GM12878 (cell line): ENCODE measurements at regions not wholly inside any gene's neighbourhood (a gene's known extent, or its start where the extent isn't known, plus 50 kb on each side); places are given as distances from the start of the nearest gene placed in this dataset.

Experiments used
- CREB1 ChIP-seq: IDR thresholded peaks from 2 replicates; pipeline ENCODE4 v1.6.1; 2012; ENCODE audit warnings: low read depth, mild to moderate bottlenecking, inconsistent platforms
- CTCF ChIP-seq, 3 experiments: IDR thresholded peaks in 2 of 3; conservative IDR thresholded peaks in 1 of 3; 2 replicates each; pipeline ENCODE4 v1.5.1; 2011; ENCODE audit warnings: low read depth in 3 of 3, low read length in 3 of 3, mild to moderate bottlenecking in 3 of 3, control low read depth in 2 of 3, moderate library complexity in 2 of 3, inconsistent platforms in 1 of 3, mixed read lengths in 1 of 3; ENCODE audit not compliant: control insufficient read depth in 2 of 3, insufficient read depth in 1 of 3; ENCODE audit errors: extremely low read depth in 1 of 3
- EZH2 ChIP-seq: IDR thresholded peaks from 2 replicates; pipeline ENCODE4 v1.6.1; 2012; ENCODE audit warnings: low read depth, mild to moderate bottlenecking, control low read depth, inconsistent platforms, low read length, borderline replicate concordance; ENCODE audit not compliant: control insufficient read depth
- FOS ChIP-seq: IDR thresholded peaks from 3 replicates; pipeline ENCODE4 v1.6.1; 2011; ENCODE audit warnings: borderline replicate concordance; ENCODE audit not compliant: insufficient read length; ENCODE audit errors: extremely low read depth
- NBN ChIP-seq: fragments of 450-650 bp; IDR thresholded peaks from 2 replicates; pipeline ENCODE4 v1.6.1; 2016
- NFXL1 ChIP-seq: fragments of 450-650 bp; IDR thresholded peaks from 2 replicates; pipeline ENCODE4 v1.6.1; 2017; ENCODE audit warnings: antibody characterized with exemption, mild to moderate bottlenecking, borderline replicate concordance
- PBX3 ChIP-seq: IDR thresholded peaks from 2 replicates; pipeline ENCODE4 v1.6.1; 2011; ENCODE audit warnings: mild to moderate bottlenecking, low read depth, low read length, moderate library complexity; ENCODE audit not compliant: insufficient replicate concordance
- POLR2A ChIP-seq: IDR thresholded peaks from 2 replicates; pipeline ENCODE4 v1.6.1; 2011; ENCODE audit warnings: low read depth, mild to moderate bottlenecking, low read length
- POLR2AphosphoS5 ChIP-seq: IDR thresholded peaks from 2 replicates; pipeline ENCODE4 v1.6.1; 2011; ENCODE audit warnings: mild to moderate bottlenecking, low read length, inconsistent platforms
- RAD51 ChIP-seq: fragments of 450-650 bp; IDR thresholded peaks from 2 replicates; pipeline ENCODE4 v1.6.1; 2016; ENCODE audit warnings: moderate library complexity, mild to moderate bottlenecking, inconsistent platforms
- RUNX3 ChIP-seq: IDR thresholded peaks from 2 replicates; pipeline ENCODE4 v1.6.1; 2012; ENCODE audit warnings: low read length, inconsistent platforms
- TAF1 ChIP-seq: IDR thresholded peaks from 2 replicates; pipeline ENCODE4 v1.6.1; 2011; ENCODE audit warnings: mild to moderate bottlenecking, low read depth, low read length, borderline replicate concordance

GRCh38 chr14:76577837-76578236, 183.4 kb upstream of the VASH1 start:
- TF ChIP-seq POLR2A (no peak), CTCF (IDR thresholded peaks at IDR 0.05 in 2 of 3, conservative IDR thresholded peaks at IDR 0.05 in 1 of 3; ENCODE audit: control insufficient read depth in 2 of 3, extremely low read depth in 1 of 3, insufficient read depth in 1 of 3, low read depth in 3 of 3, low read length in 3 of 3) (no peak), FOS (no peak), NBN (no peak), PBX3 (no peak), TAF1 (no peak), NFXL1 (no peak), EZH2 (no peak), RAD51 (no peak), RUNX3 (no peak), POLR2AphosphoS5 (no peak), CREB1 (no peak)
